ENCODE measurements at regions not wholly inside any gene's neighbourhood (a gene's known extent, or its start where the extent isn't known, plus 50 kb on each side); places are given as distances from the start of the nearest gene placed in this dataset.

- dilution Hi-C loops (cut with HindIII; ENCODE audit: low sequenced_read_pairs, unreplicated experiment) (no loop called here), in situ Hi-C loops (cut with MboI; ENCODE audit: low sequenced_read_pairs) (no loop called here), intact Hi-C loops (cut with micrococcal nuclease) (no loop called here)
- Histone ChIP-seq H3K4me3 (ENCODE audit: insufficient read depth, low read depth, low read length) (no peak overlapping the region), H3K4me2 (ENCODE audit: low read depth, low read length) (no peak overlapping the region), H3K4me1 (ENCODE audit: control insufficient read depth, insufficient read depth, low read length) (0 out of 2 replicates have a peak, but pooled peaks cover 2% of the 10 kb centered on the region), H3K14ac (replicated peaks; ENCODE audit: low read depth, low read length) (no peak overlapping the region), H2BK5ac (ENCODE audit: low read depth, low read length, poor library complexity, severe bottlenecking) (no peak overlapping the region), H3K27ac (ENCODE audit: insufficient read depth, low read length) (no peak overlapping the region), H3K56ac (ENCODE audit: extremely low read depth, insufficient read depth, low read length) (no peak overlapping the region; the same call in 1 of the 2 replicates), H3K9me1 (ENCODE audit: insufficient read depth, low read length) (no peaks in the 10 kb centered on the region), H3K27me3 (ENCODE audit: control insufficient read depth, insufficient read depth, low read length) (peaks cover 24% of the 10 kb centered on the region), H4K5ac (ENCODE audit: low read depth, low read length) (no peak overlapping the region), H2BK15ac (ENCODE audit: low read depth, low read length) (no peak overlapping the region), H3K23ac (ENCODE audit: low read depth, low read length) (no peak overlapping the region), H4K20me1 (ENCODE audit: insufficient read depth, low read length) (no peaks in the 10 kb centered on the region), H3K18ac (ENCODE audit: low read depth, low read length) (no peak overlapping the region), H3K36me3 (ENCODE audit: control insufficient read depth, insufficient read depth, low read length) (no peaks in the 10 kb centered on the region), H2BK20ac (ENCODE audit: low read depth, low read length) (no peak overlapping the region), H2AK5ac (ENCODE audit: low read depth, low read length) (no peak overlapping the region), H3K9me3 (ENCODE audit: control insufficient read depth, insufficient read depth, low read length) (no peaks in the 10 kb centered on the region), H2BK120ac (ENCODE audit: low read depth, low read length) (no peak overlapping the region), H4K91ac (ENCODE audit: insufficient read depth, low read depth, low read length) (no peak overlapping the region), H3K79me1 (ENCODE audit: low read depth in 1 of 2, low read length in 2 of 2) (no peaks in the 10 kb centered on the region), H4K8ac (ENCODE audit: low read depth in 2 of 2, low read length in 2 of 2) (no peak overlapping the region), H2AK9ac (replicated peaks; ENCODE audit: low read depth, low read length, poor library complexity) (no peak overlapping the region), H2AFZ (replicated peaks; ENCODE audit: low read length, poor library complexity) (no peak overlapping the region), H3K9ac (ENCODE audit: low read depth, low read length) (no peak overlapping the region), H3K4ac (ENCODE audit: low read depth, low read length) (no peak overlapping the region)
- ATAC-seq (ENCODE audit: low read depth) = no peak
- ChIA-PET CTCF (no interaction called here), POLR2A (ENCODE audit: unreplicated experiment) (no interaction called here)
- no TSS peak for BruUV-seq (replicated peaks)
- WGBS, 2 experiments (ENCODE audit: extremely low coverage in 2 of 2, insufficient read length in 1 of 2) = 20% methylated on average over 1 of the region's 5 CpGs; no CpG with 5 or more reads in 1 of the 2 experiments
- TF ChIP-seq MXI1 (IDR thresholded peaks at IDR 0.05; ENCODE audit: borderline replicate concordance, low read depth, low read length) (no peak), BHLHE40 (IDR thresholded peaks at IDR 0.05; ENCODE audit: low read depth, low read length) (no peak), CEBPB (IDR thresholded peaks at IDR 0.05; ENCODE audit: low read depth, low read length) (no peak), NFE2L2 (IDR thresholded peaks at IDR 0.05; ENCODE audit: low read depth, low read length) (no peak), ELK1 (IDR thresholded peaks at IDR 0.05; ENCODE audit: borderline replicate concordance, low read depth, low read length) (no peak)
- peak; percentile 26 for DNase-seq
Observed at GRCh38 chrX:39874202-39874816, 223.4 kb downstream of the BCOR start.

Data from IMR-90 (cell line).